HL-60/S4 (cell line): ENCODE measurements at regions not wholly inside any gene's neighbourhood (a gene's known extent, or its start where the extent isn't known, plus 50 kb on each side); places are given as distances from the start of the nearest gene placed in this dataset.
"Not testable (repeated sequence)": the region's sequence is repeated elsewhere in the genome, so short reads cannot be mapped to it uniquely, and the experiment has no call there.

ENCODE experiments used
- in situ Hi-C: fragments of 300-500 bp; cut with MboI; formaldehyde crosslinking; loops from 2 replicates; pipeline ENCODE4 v1.14.3; 2022; ENCODE audit warnings: low sequenced_read_pairs

DNA sequence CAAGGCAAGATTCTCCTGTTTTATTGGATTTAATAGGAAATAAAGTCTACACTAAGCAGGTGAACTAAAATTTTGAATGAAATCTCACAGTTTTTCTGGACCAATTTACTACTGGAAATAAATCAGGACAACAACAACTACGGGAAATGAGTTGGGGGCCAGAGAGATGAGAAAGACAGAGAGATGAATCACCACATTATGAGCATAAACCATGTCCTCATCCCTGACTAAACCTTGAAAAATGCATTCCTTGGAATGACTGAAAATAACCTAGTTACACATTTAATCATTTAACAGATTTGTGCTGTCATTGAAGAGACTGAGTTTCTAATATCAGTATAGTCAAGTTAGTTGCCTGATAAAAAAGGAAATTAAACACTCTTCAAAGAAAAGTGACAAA, 608.4 kb upstream of the KCND2 start:
- in situ Hi-C loops, result no loop called here

DNA sequence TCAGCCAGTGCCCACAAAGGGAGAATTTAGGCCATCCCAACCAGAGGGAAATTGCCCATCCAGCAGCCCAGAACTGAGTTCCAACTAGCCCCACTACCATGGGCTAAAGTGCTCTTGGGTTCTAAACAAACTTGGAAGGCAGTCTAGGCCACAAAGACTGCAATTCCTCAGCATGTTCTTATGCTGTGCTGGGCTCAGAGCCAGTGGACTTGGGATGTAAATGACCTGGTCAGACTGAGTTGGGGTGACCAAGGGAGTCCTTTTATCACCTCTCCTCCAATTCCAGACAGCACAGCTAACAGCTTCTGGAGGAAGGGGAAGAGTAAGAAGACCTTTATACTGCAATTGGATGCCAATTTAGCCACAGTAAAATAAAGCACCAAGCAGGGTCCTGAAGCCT, 607.2 kb upstream of the KCND2 start:
- in situ Hi-C loops, result no loop called here

GRCh38 chr7:119681336-119681735, 591.6 kb upstream of the KCND2 start:
- in situ Hi-C loops, result no loop called here

- in situ Hi-C loops, result no loop called here
Measured at GRCh38 chr7:119684763-119685162, 588.2 kb upstream of the KCND2 start.

DNA sequence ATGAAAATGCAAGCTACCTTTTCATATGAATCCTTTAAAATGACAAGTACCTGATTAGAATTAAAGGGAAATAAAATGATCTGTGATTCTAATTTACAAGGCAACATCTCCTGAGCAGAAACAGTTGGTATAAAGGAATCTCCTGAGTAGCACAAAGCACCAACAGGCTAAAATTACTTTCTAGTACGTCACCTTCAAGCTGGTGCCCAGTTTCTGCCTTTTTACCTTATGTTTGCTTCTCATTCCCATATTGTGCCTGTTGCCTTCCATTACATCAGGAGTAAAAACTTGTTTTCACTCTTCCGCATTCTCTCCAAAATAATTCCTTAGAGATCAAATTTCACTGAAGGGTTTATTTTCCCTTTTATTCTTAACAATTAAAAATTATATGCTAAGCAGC, 587.1 kb upstream of the KCND2 start:
- in situ Hi-C loops, result no loop called here

DNA sequence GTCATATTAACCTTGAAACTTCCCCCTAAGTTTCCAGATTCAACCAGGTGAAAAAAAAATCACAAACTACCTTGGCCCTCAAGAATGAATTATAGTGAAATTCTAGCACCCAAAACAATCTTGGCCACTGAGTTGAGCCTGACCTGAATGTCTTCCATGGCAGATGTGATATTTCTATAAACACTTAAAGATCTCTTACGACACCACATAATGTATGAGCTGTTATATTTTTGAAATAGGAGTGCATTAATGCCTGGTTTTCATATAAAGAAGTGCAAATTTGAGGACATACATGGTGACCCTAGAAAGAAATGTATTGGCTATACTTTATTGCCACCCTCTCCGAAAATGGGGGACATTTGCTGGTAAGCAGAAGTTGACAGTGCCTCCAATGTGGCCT, 584.1 kb upstream of the KCND2 start:
- in situ Hi-C loops, result no loop called here

DNA sequence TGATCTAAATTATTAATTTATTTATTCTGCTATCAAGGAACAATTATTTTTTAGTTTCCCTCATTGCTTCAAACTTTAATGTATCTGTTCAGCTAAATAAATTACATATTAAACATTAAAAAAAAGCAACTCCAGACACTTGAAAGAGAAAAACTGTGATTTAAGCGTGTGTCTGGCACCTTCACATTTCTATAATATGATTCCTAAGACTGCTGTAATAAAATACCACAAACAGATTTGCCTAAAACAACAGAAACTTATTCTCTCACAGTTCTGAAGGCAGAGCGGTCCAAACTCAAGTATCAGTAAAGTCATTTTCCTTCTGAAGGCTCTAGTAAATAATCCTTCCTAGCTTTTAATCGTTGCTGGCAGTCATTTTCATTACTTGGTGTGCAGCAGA, 580.4 kb upstream of the KCND2 start:
- in situ Hi-C loops, result no loop called here

DNA sequence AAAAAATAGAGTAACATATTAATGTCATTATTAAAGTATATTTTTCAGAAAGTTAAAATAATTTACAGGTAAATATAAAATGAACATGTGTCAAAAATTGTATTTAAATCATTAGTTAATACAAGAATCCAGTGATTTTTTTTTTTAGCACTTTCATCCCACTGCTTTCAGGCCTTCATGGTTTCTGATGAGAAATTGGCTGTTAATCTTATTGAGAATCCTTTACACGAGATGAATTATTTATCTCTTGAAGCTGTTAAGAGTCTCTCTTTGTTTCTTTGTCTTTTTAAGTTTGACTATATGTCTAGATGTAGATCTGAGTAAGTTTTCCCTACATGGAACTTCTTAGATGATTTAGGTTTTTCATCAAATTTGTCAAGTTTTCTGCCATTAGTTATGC, 578.5 kb upstream of the KCND2 start:
- in situ Hi-C loops, result no loop called here

GRCh38 chr7:119696336-119696735, 576.6 kb upstream of the KCND2 start:
- in situ Hi-C loops, result no loop called here

DNA sequence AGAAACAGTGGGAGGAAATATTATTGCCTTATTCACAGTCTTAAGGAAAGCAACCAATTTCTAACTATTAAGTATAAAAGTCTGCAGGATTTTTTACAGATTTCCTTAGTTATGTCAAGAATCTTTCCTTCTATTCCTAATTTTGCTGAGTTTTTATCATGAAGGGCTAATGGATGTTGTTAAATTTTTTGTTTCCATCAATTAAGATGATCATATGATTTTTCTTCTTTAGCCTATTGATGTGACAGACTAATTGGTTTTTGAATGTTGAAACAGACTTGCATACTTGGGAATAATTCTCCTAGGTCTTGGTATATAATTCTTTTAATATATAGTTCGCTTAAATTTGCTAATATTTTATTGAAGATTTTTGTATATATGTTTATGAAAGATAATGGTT, 569.1 kb upstream of the KCND2 start:
- in situ Hi-C loops, result no loop called here

GRCh38 chr7:119706608-119707007, 566.4 kb upstream of the KCND2 start:
- in situ Hi-C loops, result no loop called here

- in situ Hi-C loops, result no loop called here
Measured at GRCh38 chr7:119708891-119709290, 564.1 kb upstream of the KCND2 start.

- in situ Hi-C loops, result no loop called here
Measured at GRCh38 chr7:119711104-119711503, 561.9 kb upstream of the KCND2 start.

- in situ Hi-C loops, result no loop called here
Measured at GRCh38 chr7:119712886-119713462, 560.0 kb upstream of the KCND2 start.

- in situ Hi-C loops, result no loop called here
Measured at GRCh38 chr7:119713606-119714005, 559.4 kb upstream of the KCND2 start.

GRCh38 chr7:119720541-119720940, 552.4 kb upstream of the KCND2 start:
- in situ Hi-C loops, result no loop called here

DNA sequence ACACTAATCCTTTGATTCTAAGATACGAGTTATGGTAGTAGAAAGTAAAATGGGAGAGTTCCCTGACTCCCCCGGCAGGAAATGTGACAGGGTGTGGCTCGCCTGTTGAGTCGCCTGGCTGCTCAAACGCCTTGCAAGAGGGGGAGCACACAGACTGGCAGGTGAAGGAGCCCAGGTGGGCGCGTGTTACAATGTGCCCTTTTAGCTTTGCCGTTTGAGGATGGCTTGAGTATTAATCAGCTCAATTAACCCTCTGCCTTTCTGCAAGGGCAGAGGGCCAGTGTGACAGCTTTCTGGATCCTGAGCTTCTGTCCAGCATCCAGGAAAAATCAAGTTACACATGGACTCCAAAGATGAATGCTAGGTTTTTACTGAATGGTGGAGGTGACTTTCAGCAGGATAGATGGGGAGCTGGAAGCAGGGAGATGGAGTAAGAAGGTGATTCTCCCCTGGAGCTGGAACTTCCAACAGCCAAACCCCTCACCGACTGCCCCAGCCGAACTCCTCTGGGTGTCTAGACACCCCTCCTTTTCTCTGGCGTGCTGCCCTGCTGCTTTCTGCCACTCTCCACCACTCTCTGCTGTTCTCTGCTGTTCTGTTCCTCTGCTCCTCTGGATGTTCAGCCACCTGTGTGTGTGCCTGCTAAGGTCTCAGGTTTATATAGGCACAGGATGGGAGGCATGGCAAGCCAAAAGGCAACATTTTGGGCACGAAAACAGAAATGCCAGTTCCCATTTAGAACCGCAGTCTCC, 548.8 kb upstream of the KCND2 start:
- in situ Hi-C loops, result no loop called here

GRCh38 chr7:119733127-119733879, 539.7 kb upstream of the KCND2 start:
- in situ Hi-C loops, result no loop called here

- in situ Hi-C loops, result no loop called here
Measured at GRCh38 chr7:119737390-119737789, 535.6 kb upstream of the KCND2 start.

DNA sequence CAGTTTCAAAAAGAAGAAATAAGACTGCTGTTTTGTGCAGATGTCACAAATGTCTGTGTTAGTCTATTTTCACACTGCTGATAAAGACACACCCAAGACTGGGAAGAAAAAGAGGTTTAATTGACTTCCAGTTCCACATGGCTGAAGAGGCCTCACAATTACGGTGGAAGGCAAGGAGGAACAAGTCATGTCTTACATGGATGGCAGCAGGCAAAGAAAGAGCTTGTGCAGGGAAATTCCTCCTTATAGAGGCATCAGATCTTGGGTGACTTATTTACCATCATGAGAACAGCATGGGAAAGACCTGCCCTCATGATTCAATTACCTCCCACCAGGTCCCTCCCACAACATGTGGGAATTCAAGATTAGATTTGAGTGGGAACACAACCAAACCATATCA, 527.7 kb upstream of the KCND2 start:
- in situ Hi-C loops, result not testable (repeated sequence)

- in situ Hi-C loops, result no loop called here
Measured at GRCh38 chr7:119748251-119748860, 524.6 kb upstream of the KCND2 start.

- in situ Hi-C loops, result no loop called here
Measured at GRCh38 chr7:119748991-119749390, 524.0 kb upstream of the KCND2 start.
